Hypothalamus (tissue), 51 donors: ENCODE measurements at regions not wholly inside any gene's neighbourhood (a gene's known extent, or its start where the extent isn't known, plus 50 kb on each side); places are given as distances from the start of the nearest gene placed in this dataset.

Experiments used
- DNase-seq, 51 donors: peaks; one replicate each; lab custom pipeline; 2025; lab: John Stamatoyannopoulos, UW

DNA sequence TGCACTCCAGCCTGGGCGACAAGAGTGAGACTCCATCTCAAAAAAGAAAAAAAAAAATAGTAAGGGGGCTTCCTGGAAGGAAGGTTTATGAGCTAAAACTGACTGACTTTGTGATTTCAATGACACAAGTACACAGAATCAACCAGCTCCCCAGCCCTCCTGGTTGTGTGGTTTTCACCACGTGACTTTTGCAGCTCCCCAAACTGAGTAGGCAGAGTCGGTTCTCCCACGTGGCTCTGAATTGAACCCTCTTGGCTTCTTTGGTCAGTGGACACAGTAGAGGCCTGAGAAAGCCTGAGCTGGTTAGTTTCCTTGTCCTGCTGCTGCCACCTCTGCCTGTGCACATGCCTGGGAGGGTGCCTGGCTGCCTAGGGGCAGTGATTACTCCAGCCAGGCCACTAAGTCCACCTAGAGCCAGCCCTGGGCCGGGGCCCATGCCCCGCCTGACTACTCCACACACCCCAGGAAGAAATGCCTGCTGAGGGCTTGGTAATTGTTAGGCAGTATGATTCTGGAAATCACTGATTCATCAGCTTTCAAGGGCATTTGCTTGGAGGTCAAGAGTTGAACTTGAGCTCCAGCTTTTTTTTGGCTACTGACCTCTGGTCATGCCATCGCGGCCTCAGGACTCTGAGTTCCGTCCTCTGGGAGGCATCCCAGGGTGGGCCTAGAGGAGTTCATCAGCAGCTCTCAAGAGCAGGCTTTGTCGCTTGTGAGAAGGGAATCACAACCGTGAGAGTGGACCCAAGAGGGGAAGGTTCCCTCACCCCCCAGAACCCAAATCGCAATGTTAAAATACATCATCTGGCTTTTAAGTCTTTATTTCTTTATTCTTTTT is 431.9 kb upstream of the HS6ST1 start:
- DNase-seq: no peak

DNA sequence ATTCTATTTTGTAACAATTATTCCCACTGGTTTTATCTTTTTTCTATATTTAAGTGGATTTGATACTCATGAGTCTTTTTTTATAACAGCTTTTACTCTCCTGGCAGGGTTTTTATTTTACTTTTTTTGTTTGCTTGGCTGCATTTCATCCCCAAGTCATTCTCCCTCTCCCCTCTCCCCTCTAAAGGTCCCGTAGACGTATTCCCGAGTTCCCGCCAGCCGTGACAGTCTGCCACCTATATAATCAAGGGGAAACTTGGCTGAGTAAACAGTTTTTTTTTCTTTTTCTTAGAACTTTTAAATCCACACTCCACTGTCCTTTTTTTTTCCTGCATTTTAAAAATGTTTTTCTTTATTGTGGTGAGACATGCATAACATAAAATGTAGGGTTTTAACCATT is 433.1 kb upstream of the HS6ST1 start:
- no peak for DNase-seq

DNA sequence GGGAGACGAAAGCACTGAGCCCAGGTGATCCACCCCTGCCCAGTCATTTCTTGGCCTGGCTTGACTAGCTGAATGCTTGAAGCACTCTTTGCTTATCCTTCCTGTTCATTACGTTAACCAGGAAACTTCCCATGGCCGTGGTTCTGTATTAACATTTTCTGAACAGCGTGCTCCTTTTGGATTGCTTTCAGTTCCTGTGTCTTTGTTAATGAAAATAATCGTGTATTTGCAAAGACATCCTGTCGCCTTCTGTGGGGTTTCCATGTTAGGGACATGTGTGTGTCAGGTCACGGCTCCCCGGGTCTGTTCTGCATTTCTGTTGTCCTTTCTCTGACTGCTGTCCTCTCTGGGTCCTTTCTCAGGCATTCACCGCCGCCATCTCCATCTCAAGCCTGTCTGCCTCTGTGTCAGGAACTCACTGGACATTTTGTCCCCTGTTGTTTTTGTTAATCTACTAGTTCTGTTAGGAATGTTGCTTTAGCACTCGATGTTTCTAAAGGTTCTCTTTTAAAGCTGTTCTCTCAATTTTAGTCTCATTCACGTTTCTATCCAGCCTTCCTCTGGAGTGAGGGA is 434.1 kb upstream of the HS6ST1 start:
- DNase-seq: no peak

DNA sequence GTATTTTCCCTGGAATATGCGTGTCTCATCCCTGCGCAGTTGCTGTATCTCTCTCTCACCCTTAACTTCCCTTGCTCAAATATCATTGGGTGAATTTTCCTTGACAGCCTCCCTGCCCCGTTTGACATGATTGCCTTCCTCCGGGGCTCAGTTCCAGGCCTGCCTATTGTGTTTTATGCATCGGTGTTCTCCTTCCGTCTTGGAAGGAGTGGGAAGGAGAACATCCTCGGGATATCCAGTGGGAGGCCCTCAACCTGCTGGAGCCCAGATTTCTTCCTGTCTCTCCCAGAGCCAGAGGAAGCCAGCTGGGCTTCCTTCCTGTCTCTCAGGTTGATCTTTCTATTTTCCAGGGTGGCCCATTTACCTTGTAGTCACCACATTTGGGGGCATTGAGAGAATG is 434.7 kb upstream of the HS6ST1 start:
- DNase-seq: no peak

DNA sequence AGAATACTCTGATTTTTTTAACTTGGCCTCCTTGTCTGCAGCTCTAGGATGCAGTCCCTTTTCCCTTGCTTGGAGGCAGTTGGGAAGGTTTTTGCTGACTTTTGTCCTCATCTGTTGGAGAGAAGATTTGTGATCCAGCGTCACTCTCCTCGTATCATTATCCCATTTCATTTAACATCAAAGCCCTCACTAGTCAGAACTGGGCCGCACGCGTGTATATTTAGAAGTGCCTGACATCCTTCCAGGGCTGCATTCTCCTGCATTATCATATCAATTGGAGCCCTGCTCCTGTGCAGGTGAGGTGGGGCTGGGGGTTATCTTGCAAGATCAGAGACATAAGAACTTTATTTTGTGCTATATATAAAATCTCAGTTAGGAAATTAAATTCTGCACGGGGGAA is 435.1 kb upstream of the HS6ST1 start:
- DNase-seq: no peak

DNA sequence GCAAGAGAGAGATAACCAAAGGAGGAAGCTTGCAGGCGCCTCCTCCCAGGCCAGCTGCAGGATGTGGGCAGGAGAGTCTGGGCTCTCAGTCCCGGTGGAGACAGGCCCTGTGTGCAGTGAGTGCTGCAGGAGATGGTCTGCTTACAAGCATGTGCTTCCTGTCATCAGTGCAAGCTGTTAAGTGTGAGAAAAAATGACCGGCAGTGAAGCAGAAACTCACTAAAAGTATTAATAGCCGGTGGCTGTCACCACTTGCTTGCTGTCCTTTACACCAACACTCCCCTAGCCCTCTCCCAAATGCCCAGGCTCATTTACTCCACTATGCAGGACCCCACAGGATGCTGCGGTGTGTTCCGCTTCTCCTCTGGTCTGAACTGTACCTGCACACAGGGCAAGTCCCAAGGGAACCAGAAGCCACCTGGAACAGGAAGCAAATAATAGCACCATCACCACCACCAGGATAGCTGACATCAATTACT is 435.6 kb upstream of the HS6ST1 start:
- peak in 17 of 51 donors; percentile 6 to 58 (median 24) for DNase-seq

DNA sequence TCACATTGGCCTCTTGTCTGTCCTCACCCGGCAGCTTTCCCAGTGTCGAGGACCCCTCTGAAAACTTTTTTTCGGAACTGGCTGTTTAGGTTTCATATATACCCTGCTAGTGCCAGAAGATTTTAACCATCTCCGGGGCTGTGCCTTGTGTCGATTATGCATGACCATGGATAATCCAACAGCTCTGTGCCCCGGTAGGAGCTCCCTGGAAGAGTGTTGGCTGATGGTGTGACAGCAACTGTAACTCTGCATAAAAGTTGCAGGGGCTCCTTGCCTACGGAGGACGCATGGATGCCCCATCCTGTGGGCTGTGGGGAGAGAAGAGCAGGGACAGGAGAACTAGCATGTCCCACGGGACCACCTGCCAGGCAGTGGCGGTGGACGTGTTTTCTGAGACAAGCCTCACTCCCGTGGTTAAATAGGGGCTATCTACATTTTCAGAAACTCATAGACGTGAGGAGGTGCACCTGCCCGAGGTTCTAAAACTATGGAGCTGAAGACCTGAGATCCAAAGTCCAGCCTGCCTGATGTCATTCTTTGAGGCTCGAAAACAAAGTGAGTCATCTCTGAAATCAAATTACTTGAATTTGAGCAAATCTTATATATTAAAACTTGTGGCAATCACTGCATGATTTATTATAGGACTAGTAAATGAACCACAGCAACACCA is 437.2 kb upstream of the HS6ST1 start:
- DNase-seq: no peak

DNA sequence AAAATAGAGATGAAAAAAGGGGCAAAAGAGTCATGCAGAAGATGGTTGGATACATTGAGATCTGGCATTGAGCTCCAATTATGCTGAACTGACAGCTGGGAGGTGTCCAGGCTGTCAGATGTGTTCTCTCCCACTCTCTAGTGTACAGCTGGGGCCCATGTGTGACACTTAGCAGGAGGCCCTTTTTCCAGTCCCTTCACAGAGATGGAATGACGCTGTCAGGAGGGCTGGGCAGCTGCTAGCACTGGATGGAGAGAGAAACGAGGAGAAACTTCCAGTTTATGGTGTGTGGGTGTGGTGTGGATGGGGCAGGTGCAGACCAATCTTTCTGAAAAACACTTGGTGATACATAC is 437.7 kb upstream of the HS6ST1 start:
- no peak for DNase-seq

DNA sequence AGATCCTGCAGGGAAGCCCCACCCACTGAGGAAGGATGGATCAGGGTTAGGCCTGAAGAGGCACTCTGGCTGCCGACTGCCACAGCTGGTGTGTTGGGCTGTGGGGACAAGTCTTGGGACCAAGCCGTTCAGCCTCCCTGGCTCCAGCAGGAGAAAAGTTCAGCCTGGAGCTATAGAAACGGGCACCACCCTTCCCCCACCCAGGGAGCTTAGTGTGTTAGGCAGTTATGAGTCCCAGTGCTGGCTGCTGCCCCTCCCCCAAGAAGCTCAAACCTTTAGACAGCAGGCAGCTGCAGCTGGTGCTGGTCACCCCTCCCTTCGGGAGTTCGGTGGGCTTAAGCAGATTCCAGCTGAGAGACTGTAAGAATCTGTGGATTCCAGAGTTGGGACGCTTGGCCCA is 447.1 kb upstream of the HS6ST1 start:
- DNase-seq: no peak

DNA sequence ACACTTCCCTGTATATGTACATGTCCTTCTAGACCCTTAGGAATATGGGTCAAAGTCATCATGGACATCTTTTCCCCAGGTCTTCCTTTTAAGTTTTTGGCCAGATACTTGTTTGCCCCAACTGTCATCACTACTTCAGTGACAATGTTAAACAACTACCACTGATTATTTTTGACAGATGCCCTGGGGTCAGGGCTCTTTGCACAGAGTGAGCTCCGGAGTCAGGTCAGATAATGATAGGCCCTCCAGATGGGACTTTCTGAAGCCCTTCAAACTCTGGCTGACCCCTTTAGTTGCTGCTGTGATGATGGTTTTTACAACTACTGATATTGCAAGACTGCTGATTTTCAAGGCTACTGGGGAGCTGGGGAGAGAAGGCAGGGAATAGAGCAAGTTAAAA is 449.4 kb upstream of the HS6ST1 start:
- no peak for DNase-seq

DNA sequence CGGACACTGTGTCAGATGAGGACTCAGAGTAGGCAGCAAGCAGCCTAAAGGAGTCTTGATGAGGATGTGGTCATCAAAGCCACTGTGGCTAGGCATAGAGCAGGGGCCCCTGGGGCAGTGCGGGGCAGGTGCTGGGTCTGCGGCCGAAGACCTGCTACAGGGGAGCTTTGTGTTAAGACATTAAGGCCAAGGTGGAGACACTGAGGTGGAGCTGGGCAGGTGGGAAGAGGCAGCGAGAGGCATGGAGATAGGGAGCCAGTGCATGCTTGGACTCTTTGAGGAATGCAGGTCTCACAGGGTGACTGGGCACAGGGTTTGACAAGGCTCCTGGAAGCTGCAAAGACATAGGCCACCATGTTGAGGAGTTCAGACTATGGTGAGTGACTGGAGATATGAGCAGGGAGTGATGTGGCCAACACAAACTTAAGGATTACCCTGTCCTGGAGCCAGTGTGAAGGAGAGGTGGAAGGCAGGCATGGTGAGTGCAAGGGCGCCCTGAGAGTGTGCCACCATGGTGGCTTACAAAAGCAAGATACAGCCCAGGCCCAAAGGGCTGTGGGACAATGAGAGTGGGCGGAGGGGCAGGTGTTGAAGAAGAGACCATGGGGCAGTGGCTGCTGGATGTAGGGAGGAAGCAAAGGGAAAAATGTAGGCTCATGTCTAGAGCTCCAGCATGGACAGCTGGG is 450.9 kb upstream of the HS6ST1 start:
- DNase-seq: no peak

DNA sequence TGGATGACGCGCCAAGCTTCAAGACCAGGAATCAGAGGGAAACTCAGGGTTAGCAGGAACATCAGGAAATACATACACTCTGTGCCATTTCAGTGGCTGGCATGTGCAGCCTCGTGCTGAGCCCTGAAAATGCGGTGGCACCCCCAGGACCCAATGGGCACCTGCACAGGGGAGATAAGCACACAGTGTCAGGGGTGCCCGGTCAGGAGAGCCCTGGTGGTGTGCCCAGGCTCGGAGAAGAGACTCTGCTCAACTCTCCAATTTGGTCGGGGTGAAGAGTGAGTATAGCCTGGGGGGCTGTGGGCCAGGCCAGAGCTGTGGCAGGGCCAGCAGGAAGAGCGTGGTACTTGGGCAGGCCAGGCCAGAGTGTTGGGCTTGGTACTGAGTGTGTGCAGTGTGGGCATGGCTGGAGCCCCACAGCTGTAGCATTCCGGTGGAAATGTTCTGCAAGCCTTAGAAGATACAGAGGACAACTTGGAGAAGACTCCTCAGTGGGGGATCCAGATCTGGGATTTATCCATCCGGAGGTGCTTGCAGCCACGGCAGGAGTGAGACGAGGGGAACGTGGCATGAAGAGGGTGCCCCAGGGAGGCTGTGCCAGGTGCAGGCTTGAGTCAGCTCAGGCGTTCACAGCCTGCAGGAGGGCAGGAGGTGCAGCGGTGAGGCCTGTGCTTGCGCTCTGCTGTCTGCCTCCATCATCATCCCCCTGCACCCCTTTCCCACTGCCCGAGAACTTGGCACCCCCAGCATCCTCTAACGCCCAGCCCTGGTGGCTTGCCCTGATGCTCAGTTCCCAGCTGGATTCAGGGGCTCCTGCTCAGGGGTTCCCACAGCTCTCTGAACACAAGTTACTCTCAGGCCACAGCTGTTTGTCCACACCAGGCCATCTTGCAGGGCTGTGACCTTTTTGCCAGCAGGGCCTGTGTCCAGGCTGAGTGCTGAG is 451.7 kb upstream of the HS6ST1 start:
- no peak for DNase-seq

DNA sequence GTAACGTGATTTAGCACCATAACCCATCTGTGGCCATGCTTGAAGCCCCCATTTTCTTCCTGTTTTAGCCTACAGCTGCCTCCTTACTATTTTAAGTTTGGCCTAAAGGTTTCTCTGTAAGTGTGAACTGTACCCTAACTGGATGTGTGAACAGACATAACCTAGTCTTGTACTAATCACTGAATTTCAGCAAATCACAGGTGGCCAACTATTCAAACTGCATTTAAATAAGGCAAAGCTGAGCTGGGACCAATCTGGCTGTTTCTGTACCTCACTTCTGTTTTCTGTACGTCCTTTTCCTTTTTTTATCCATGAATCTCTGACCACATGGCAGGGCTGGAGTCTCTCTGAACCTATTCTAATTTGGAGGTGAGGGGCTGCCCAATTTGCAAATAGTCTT is 452.7 kb upstream of the HS6ST1 start:
- no peak for DNase-seq

DNA sequence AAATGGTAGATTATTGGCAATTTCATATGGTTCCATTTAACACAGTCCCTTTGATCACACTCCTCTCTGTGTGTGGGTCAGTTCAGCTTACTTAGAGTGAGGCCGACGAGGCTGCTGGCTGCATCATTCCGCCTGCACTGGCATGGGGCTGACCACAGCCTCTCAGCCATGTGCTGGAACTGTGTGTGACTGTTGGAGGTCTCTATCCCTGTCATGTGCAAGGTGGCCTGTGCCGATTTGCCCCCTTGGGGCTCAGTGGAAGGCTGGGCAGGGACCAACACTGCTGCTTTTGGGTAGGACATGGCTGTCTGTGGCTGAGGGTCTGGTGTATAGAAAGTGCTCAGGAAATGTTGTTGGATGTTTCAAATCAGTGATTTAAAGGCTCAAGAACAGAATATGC is 454.0 kb upstream of the HS6ST1 start:
- DNase-seq: no peak

DNA sequence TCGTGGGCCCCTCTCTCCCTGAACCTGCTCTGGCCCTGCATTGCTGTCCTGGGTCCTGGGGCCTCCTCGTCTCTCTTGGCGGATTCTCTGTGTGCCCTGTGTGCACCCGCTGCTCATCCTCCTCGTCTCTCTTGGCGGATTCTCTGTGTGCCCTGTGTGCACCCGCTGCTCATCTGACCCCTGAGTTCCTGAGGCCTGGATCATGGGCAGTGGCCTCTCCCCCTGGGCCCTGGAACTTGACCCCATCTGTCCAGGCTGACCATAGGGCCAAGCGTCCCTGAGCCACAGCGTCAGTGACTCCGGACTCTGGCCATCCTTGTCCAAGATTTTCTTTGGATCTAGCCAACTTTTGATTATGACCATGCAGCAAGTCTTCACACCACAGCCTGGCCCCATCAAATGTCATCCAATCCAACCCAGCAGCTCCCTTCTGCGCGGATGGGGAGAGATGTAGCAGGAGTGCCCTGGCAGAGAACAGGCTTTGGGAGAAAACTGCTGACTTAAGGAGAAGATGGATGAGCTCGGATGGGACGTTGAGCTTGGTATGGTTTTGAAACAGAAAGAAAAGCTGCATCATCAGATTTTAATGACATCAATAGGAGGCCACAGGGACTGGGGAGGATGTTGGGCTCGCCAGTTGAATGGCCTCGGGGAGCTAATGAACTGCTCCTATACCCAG is 455.1 kb upstream of the HS6ST1 start:
- no peak for DNase-seq

DNA sequence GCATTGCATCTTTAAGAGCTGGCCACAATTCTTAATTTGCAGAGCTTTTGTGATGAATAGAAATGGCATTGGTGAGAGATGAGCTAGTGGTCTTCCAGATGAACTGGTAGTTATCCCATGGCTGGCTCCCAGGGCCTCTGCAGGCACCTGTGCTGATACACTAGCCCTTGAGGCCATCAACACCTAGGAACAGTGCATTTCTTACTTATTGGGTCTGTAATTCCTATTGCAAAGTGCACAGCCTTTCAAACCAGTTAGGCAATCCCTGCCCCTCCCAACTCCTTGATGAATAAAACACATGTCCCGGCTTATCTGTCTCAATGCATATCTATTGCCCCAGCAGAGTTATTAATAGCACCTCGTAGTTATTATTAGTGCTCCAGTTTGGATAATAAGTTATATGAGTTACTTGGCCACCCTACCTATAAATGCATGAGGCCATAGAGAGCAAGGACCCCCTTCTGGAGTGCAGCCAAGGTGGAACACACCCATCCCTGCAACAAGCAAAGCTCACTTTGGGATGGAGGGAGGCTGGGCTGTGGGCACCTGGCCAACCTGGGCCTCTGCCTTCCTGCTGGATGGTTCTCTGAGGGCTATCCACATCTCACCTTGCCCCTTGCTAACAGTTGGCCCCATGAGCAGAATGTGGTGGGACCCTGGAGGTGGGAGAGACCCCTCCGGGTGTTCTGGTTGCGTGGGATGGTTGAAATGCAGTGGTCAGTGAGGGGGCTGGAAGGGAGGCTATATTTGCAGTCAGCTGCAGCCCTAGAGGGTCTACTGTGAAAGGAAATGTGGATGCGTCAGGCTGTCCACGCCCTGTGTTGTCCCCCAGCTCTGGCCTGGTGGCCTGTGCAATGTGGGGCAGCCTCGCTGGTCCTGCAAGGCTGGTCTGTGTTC is 455.9 kb upstream of the HS6ST1 start:
- no peak for DNase-seq

DNA sequence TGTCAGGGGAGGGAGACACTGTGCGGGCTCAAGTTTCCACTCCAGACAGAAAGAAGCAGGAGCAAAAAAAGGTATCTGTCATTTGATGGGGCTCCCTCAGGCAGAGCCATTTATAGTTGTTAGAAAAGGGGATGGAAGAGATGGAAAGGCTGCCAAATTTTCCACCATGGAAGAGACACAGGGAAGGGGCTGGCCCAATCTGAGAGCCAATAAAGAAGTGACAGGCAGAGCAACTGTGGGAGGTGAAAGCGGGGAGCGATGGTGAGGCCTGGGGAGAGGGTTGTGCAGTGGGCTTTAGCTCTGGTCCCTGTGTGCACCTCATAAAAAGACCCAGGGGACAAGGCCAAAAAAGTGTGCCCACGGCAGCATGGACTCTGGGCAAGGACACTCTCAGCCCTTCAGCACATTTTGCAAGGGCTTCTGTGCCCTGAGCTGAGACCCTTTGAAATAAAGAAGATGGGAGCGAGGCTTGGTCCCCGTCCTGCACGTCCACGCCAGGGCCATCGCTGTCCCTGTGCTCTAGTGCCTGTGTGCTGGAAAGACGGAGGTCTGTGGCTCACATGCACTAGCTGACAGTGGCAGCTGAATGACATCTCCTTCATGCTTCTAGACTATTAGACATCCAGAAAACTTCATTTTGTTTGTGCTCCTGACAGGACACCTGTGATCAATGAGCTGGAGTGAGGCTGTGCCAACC is 456.7 kb upstream of the HS6ST1 start:
- DNase-seq: no peak

DNA sequence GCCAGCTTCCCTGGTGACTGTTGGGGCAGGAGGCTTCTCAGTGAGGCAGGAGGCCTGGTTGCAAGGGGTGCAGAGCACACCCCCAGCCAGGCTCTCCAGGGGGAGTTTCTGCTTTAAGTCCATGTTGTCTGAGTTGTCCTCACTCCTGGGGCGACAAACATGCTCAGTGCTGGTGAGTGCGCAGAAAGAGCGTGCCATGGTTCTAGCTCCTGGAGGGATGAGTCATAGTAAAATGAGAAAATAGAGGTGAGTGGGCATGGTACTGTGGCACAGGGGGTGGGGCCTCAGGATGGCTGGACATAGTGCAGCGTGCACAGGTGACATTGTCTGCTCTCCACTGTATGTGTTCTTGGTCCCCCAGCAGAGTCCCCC is 457.2 kb upstream of the HS6ST1 start:
- no peak for DNase-seq
